GM19452 (cell line): ENCODE measurements at regions not wholly inside any gene's neighbourhood (a gene's known extent, or its start where the extent isn't known, plus 50 kb on each side); places are given as distances from the start of the nearest gene placed in this dataset.
"Not testable (repeated sequence)": the region's sequence is repeated elsewhere in the genome, so short reads cannot be mapped to it uniquely, and the experiment has no call there.

Source experiments
- ATAC-seq: cut with Tn5 transposase; IDR thresholded peaks from one replicate; pipeline ENCODE4 v1.9.1; 2021; ENCODE audit not compliant: unreplicated experiment

- no peak for ATAC-seq
Measured at GRCh38 chr4:118586357-118586790, 98.8 kb upstream of the METTL14 start.

- no peak for ATAC-seq
Measured at GRCh38 chr4:118587116-118587831, 97.9 kb upstream of the METTL14 start.

- ATAC-seq, result no peak
Measured at GRCh38 chr4:118587946-118588345, 97.2 kb upstream of the METTL14 start.

GRCh38 chr4:118589471-118590055, 95.6 kb upstream of the METTL14 start:
- no peak for ATAC-seq

GRCh38 chr4:118591339-118592046, 93.7 kb upstream of the METTL14 start:
- peak; percentile 100 for ATAC-seq

GRCh38 chr4:118592289-118592688, 92.9 kb upstream of the METTL14 start:
- ATAC-seq, result not testable (repeated sequence)

- not testable (repeated sequence) for ATAC-seq
Measured at GRCh38 chr4:118595883-118596282, 89.3 kb upstream of the METTL14 start.

GRCh38 chr4:118625097-118625496, 60.1 kb upstream of the METTL14 start:
- ATAC-seq, result not testable (repeated sequence)

GRCh38 chr4:118629697-118630096, 55.5 kb upstream of the METTL14 start:
- ATAC-seq, result not testable (repeated sequence)

GRCh38 chr4:118630897-118631296, 54.3 kb upstream of the METTL14 start:
- not testable (repeated sequence) for ATAC-seq

- not testable (repeated sequence) for ATAC-seq
Measured at GRCh38 chr4:118631321-118632050, 53.7 kb upstream of the METTL14 start.

- ATAC-seq, result not testable (repeated sequence)
Measured at GRCh38 chr4:118633476-118633875, 51.7 kb upstream of the METTL14 start.

- ATAC-seq, result not testable (repeated sequence)
Measured at GRCh38 chr4:118634126-118634875, 50.9 kb upstream of the METTL14 start.
